Glutamatergic neuron (in vitro differentiated cells): ENCODE measurements at regions not wholly inside any gene's neighbourhood (a gene's known extent, or its start where the extent isn't known, plus 50 kb on each side); places are given as distances from the start of the nearest gene placed in this dataset.

ENCODE experiments used
- DNase-seq: peaks from one replicate; pipeline ENCODE4 v3.0.0; 2022
- H3K27ac Mint-ChIP-seq: one replicate; pipeline ENCODE4 v1.8.0; 2020; ENCODE audit warnings: mild to moderate bottlenecking, mixed read lengths, inconsistent platforms; ENCODE audit not compliant: unreplicated experiment
- H3K27me3 Mint-ChIP-seq: one replicate; pipeline ENCODE4 v1.8.0; 2020; ENCODE audit warnings: mild to moderate bottlenecking, moderate library complexity, mixed read lengths, inconsistent platforms; ENCODE audit not compliant: unreplicated experiment
- H3K36me3 Mint-ChIP-seq: one replicate; pipeline ENCODE4 v1.8.0; 2020; ENCODE audit warnings: mild to moderate bottlenecking, mixed read lengths, inconsistent platforms; ENCODE audit not compliant: unreplicated experiment
- H3K4me1 Mint-ChIP-seq: one replicate; pipeline ENCODE4 v1.8.0; 2020; ENCODE audit warnings: mild to moderate bottlenecking, low read depth, mixed read lengths, inconsistent platforms; ENCODE audit not compliant: unreplicated experiment
- H3K4me3 Mint-ChIP-seq: one replicate; pipeline ENCODE4 v1.8.0; 2020; ENCODE audit warnings: mild to moderate bottlenecking, mixed read lengths, inconsistent platforms; ENCODE audit not compliant: unreplicated experiment
- H3K9me3 Mint-ChIP-seq: one replicate; pipeline ENCODE4 v1.8.0; 2020; ENCODE audit warnings: mild to moderate bottlenecking, moderate library complexity, mixed read lengths, inconsistent platforms; ENCODE audit not compliant: unreplicated experiment
- TF ChIP-seq, protein P1 (sequence below): fragments of 200-600 bp; sonication (generic); IDR thresholded peaks from one replicate; pipeline ENCODE4 v1.5.0; 2021; ENCODE audit not compliant: partially characterized antibody, unreplicated experiment

DNA sequence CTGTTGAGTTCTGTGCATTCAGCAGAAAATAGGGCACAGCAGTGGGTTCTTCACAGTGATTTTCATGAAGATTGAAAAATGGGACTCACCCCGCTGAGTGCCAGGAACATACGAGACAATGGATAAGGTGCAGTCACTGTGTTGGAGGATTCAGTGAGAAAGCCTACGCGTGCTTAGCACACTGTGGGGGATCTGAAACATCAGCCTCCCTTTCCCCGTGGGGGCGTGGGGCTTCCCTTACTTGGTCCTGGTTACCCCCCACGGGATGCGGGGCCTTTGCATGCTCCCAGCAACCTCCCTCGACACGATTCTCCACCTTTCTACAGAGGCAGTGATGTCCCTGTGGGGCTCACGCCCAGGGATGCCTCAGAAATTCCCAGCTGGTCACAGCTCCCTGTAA, 252.2 kb upstream of the C1orf174 start:
- Mint-ChIP-seq H3K4me3 (no peak overlapping the region), H3K9me3 (peaks cover 19% of the 10 kb centered on the region), H3K27me3 (peaks cover 6% of the 10 kb centered on the region), H3K4me1 (no peaks in the 10 kb centered on the region), H3K36me3 (peaks cover 4% of the 10 kb centered on the region), H3K27ac (no peak overlapping the region)
- no peak for DNase-seq
- TF ChIP-seq, protein P1, sequence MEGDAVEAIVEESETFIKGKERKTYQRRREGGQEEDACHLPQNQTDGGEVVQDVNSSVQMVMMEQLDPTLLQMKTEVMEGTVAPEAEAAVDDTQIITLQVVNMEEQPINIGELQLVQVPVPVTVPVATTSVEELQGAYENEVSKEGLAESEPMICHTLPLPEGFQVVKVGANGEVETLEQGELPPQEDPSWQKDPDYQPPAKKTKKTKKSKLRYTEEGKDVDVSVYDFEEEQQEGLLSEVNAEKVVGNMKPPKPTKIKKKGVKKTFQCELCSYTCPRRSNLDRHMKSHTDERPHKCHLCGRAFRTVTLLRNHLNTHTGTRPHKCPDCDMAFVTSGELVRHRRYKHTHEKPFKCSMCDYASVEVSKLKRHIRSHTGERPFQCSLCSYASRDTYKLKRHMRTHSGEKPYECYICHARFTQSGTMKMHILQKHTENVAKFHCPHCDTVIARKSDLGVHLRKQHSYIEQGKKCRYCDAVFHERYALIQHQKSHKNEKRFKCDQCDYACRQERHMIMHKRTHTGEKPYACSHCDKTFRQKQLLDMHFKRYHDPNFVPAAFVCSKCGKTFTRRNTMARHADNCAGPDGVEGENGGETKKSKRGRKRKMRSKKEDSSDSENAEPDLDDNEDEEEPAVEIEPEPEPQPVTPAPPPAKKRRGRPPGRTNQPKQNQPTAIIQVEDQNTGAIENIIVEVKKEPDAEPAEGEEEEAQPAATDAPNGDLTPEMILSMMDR: no peak

DNA sequence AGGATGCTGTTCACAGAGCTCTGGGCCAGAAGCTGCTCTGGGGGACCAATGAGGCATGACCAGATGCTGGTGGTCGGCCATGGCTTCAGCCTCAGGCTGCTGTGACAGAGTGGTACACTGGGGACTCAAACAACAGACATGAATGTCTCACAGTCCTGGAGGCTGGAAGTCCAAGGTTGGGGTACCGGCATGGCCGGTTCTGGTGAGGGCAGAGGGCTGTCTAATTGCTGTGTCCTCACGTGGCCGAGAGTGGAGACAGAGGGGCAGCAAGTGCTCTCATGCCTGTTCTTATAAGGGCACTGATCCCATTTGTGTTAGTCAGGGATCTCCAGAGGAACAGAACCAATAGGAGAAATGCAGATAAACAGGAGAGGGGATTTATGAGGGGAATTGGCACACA, 253.5 kb upstream of the C1orf174 start:
- H3K4me1 Mint-ChIP-seq: no peaks in the 10 kb centered on the region
- H3K27ac Mint-ChIP-seq: no peak overlapping the region
- peaks cover 16% of the 10 kb centered on the region for H3K9me3 Mint-ChIP-seq
- H3K36me3 Mint-ChIP-seq: peaks cover 4% of the 10 kb centered on the region
- H3K27me3 Mint-ChIP-seq: peaks cover 6% of the 10 kb centered on the region
- H3K4me3 Mint-ChIP-seq: no peak overlapping the region
- DNase-seq: no peak
- TF ChIP-seq, protein P1: no peak

DNA sequence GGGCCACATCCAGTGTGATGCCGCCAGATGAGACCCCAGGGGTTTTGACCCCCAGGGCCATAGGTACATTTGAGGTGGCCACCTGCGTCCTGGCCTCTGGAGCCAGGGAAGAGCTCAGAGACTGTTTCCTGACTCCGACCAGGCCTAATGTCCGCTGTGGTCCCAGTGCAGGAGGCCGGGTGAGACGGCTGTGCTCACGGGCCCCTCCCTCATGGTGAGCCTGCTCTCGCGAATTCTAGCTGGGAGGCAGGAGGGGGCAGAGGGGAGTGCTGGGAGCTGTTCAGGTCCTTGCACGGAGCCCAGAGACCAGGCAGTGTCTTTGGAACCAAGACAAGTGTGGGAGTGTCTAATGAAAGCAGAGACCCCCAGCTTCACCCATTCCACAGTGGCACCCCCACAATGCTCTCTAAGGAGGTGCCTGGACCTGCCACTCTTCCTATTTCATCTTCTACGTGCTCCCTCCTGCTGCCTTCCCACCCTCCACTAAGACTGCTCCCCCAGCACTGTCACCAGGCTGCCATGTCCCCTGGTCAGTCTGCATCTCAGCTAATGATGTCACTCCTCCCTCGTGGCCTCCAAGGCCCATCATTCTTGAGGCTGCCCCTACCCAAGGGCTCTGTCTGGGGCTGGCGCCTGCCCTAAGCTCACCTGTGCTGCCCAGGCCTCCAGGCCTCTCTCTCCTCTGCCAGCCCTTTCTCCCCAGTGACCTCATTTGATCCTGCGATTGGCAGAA, 256.3 kb upstream of the C1orf174 start:
- Mint-ChIP-seq H3K4me1 (no peaks in the 10 kb centered on the region), H3K4me3 (no peak overlapping the region), H3K9me3 (peaks cover 23% of the 10 kb centered on the region), H3K27me3 (peaks cover 4% of the 10 kb centered on the region), H3K27ac (no peak overlapping the region), H3K36me3 (no peaks in the 10 kb centered on the region)
- TF ChIP-seq, protein P1: no peak
- no peak for DNase-seq

DNA sequence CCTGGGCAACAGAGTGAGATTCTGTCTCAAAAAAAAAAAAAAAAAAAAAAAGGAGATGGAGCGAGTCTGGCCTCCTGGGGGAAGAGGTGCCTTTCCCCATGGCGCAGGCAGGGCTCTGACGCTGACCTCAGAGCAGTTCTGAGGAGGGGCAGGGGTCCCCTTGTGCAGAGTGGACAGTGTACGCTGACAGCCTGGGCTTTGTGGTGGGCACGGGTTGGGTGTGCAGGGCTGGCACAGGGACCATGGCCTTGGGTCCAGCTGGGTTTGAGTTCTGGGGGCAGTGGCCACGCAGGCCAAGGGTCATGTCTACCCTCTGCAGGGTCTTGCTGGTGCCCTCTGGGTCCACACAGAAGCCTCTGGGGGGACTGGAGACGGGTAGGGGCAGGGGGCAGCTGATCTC, 260.1 kb upstream of the C1orf174 start:
- no peak for DNase-seq
- peaks cover 8% of the 10 kb centered on the region for H3K36me3 Mint-ChIP-seq
- H3K4me1 Mint-ChIP-seq: no peaks in the 10 kb centered on the region
- peaks cover 4% of the 10 kb centered on the region for H3K27me3 Mint-ChIP-seq
- no peak overlapping the region for H3K4me3 Mint-ChIP-seq
- H3K9me3 Mint-ChIP-seq: peaks cover 16% of the 10 kb centered on the region
- TF ChIP-seq, protein P1: no peak
- no peak overlapping the region for H3K27ac Mint-ChIP-seq

DNA sequence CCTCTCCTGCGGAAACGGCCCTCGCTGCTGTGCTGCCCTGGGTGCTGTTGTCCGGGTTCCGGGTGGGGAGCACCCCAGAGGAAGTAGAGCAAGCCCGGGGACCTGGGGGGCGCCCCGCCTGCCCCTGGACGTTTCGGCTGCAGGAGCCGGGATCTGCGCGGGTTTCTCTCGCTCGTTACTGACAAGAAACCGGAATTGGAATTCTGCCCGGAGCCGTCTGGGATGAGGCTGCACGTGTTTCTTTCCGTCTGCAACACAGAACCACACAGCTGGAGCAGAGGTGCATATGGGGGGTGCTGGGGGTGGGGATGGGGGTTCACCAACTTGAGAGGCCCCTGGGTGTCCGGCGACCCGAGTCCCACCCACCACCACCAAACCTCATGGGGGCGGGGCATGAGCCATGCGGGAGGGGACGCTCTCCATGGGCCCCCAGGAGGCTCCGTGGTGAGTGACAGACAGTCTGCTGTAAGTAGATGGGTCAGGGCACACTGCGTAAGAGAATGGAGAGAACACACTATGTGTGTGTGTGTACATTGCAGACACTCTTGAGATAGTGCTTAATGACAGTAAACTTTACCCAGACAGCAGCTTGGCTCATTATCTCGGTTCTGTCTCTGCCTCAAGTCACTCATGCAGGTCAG, 261.4 kb upstream of the C1orf174 start:
- H3K27me3 Mint-ChIP-seq: peaks cover 4% of the 10 kb centered on the region

More for the DNA sequence above, 261.4 kb upstream of the C1orf174 start:
- TF ChIP-seq, protein P1: no peak
- DNase-seq: no peak
- Mint-ChIP-seq H3K36me3 (peaks cover 8% of the 10 kb centered on the region), H3K4me3 (no peak overlapping the region), H3K27ac (no peak overlapping the region), H3K4me1 (no peaks in the 10 kb centered on the region), H3K9me3 (peaks cover 25% of the 10 kb centered on the region)
